ENCODE measurements at regions not wholly inside any gene's neighbourhood (a gene's known extent, or its start where the extent isn't known, plus 50 kb on each side); places are given as distances from the start of the nearest gene placed in this dataset.

DNA sequence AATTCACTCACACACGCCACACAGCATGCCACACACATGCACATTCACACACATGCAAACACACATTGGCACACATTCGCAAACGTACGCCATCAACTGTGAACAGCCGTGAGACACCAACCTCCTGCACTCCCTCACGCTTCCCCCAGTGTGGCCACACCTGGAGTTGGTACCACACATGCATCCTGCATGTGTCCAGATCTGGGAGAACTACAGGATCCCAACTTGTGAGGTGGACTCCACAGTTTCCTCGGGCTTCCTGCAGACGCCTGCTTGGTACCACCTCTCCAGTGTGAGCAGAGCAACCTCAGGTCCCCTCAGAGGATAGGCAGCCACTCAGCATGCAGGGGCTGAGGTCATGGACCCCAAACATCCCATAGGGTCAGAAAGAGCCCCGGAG, 239.0 kb downstream of the EIPR1 start:
- H3K27ac ChIP-seq (ENCODE audit: low read depth, low read length), result no peak overlapping the region
- H2AFZ ChIP-seq (ENCODE audit: low read length, unreplicated experiment), result no peak overlapping the region
- H3K79me2 ChIP-seq (ENCODE audit: control insufficient read depth, insufficient read depth, low read length, unreplicated experiment), result no peaks in the 10 kb centered on the region
- H3K36me3 ChIP-seq (ENCODE audit: insufficient read depth, low read length), result no peaks in the 10 kb centered on the region
- H3K27me3 ChIP-seq (ENCODE audit: insufficient read depth, low read length), result no peaks in the 10 kb centered on the region
- no peaks in the 10 kb centered on the region for H3K4me1 ChIP-seq (ENCODE audit: control insufficient read depth, insufficient read depth, low read length, unreplicated experiment)
- no peak overlapping the region for H3K4me3 ChIP-seq (ENCODE audit: low read depth, low read length)

DNA sequence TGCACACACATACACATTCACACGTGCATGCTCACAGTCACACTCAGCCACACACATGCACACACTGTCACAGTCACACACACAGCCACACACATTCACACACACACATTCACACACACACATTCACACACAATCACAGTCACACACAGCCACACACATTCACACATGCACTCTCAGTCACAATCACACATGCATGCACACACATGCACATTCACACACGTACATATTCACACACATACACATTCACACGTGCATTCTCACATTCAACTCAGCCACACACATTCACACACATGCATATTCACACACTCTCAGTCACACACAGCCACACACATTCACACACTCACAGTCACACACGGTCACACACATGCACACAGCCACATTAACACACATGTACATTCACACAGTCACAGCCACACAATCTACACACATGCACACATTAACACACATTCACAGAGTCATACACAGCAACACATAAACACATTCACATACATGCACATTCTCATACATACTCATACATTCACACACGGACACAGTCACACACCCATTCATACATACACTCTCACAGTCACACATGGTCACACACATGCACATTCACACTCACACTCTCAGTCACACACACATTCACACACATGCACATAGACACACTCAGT, 239.8 kb downstream of the EIPR1 start:
- Histone ChIP-seq H3K79me2 (ENCODE audit: control insufficient read depth, insufficient read depth, low read length, unreplicated experiment) (no peaks in the 10 kb centered on the region), H3K4me3 (ENCODE audit: low read depth, low read length) (no peak overlapping the region), H3K27ac (ENCODE audit: low read depth, low read length) (no peak overlapping the region), H3K27me3 (ENCODE audit: insufficient read depth, low read length) (no peaks in the 10 kb centered on the region), H3K36me3 (ENCODE audit: insufficient read depth, low read length) (no peaks in the 10 kb centered on the region), H2AFZ (ENCODE audit: low read length, unreplicated experiment) (no peak overlapping the region), H3K4me1 (ENCODE audit: control insufficient read depth, insufficient read depth, low read length, unreplicated experiment) (no peaks in the 10 kb centered on the region)

DNA sequence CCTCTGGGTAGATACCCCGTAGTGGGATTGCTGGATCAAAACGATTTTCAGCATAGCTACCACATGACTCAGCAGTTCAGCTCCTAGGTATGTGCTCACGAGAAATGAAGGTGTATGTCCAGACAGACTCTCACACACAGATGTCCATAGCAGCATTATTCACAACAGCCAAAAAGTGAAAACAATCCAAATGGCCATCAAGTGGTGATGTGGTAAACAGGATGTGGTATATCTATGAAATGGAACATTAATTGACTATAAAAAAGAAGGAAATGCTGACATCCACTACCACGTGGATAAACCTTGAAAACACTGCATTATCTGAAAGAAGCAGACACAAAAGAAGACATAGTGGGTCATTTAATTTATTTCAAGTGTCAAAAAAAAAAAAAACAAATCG, 241.9 kb downstream of the EIPR1 start:
- H3K27ac ChIP-seq (ENCODE audit: low read depth, low read length), result no peak overlapping the region
- H3K27me3 ChIP-seq (ENCODE audit: insufficient read depth, low read length), result no peaks in the 10 kb centered on the region
- no peaks in the 10 kb centered on the region for H3K36me3 ChIP-seq (ENCODE audit: insufficient read depth, low read length)
- no peaks in the 10 kb centered on the region for H3K79me2 ChIP-seq (ENCODE audit: control insufficient read depth, insufficient read depth, low read length, unreplicated experiment)
- no peaks in the 10 kb centered on the region for H3K4me1 ChIP-seq (ENCODE audit: control insufficient read depth, insufficient read depth, low read length, unreplicated experiment)
- no peak overlapping the region for H3K4me3 ChIP-seq (ENCODE audit: low read depth, low read length)
- no peak overlapping the region for H2AFZ ChIP-seq (ENCODE audit: low read length, unreplicated experiment)

DNA sequence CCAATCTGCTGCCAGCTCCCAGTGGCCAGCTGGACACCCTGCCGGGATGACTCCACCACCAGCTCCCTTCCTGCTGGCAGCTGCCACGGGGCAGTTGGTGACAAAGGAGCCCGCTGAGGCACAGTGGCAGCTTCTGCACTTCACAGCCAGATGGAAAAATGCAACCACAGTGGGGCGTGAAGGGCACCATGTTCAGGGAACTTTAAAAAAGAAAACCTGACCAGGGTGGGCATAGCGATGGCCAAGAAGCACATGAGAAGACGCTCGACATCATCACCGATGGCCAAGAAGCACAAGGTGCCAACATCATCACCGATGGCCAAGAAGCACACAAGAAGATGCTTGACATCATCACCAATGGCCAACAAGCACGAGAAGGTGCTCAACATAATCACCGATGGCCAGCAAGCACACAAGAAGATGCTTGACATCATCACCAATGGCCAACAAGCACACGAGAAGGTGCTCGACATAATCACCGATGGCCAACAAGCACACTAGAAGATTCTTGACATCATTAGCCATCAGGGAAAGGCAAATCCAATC, 243.5 kb downstream of the EIPR1 start:
- Histone ChIP-seq H3K27me3 (ENCODE audit: insufficient read depth, low read length) (peaks cover 2% of the 10 kb centered on the region; the same call in 1 of the 2 replicates), H3K79me2 (ENCODE audit: control insufficient read depth, insufficient read depth, low read length, unreplicated experiment) (no peaks in the 10 kb centered on the region), H2AFZ (ENCODE audit: low read length, unreplicated experiment) (no peak overlapping the region), H3K4me1 (ENCODE audit: control insufficient read depth, insufficient read depth, low read length, unreplicated experiment) (no peaks in the 10 kb centered on the region), H3K27ac (ENCODE audit: low read depth, low read length) (no peak overlapping the region), H3K4me3 (ENCODE audit: low read depth, low read length) (no peak overlapping the region), H3K36me3 (ENCODE audit: insufficient read depth, low read length) (no peaks in the 10 kb centered on the region)

DNA sequence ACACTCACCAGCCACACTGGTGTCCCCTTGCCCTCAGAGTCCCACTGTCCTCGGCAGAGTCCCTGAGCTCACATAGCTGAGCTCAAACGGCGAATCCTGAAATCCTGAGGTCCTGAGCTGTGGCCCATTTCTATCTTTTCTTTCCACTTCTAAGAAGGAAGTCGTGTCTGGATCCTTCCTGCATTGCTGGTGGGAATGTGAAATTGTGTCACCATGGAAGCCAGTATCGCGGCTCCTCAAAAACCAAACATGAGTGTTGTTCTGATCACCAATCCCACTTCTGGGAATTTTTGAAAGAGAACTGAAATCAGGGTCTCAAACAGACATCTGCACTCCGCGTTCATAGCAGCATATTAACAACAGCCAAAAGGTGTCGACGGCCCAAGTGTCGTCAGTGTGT, 244.7 kb downstream of the EIPR1 start:
- H3K4me3 ChIP-seq (ENCODE audit: low read depth, low read length), result no peak overlapping the region
- peaks cover 2% of the 10 kb centered on the region; the same call in 1 of the 2 replicates for H3K27me3 ChIP-seq (ENCODE audit: insufficient read depth, low read length)
- no peaks in the 10 kb centered on the region for H3K4me1 ChIP-seq (ENCODE audit: control insufficient read depth, insufficient read depth, low read length, unreplicated experiment)
- H3K36me3 ChIP-seq (ENCODE audit: insufficient read depth, low read length), result no peaks in the 10 kb centered on the region
- H3K79me2 ChIP-seq (ENCODE audit: control insufficient read depth, insufficient read depth, low read length, unreplicated experiment), result no peaks in the 10 kb centered on the region
- H3K27ac ChIP-seq (ENCODE audit: low read depth, low read length), result no peak overlapping the region
- no peak overlapping the region for H2AFZ ChIP-seq (ENCODE audit: low read length, unreplicated experiment)

DNA sequence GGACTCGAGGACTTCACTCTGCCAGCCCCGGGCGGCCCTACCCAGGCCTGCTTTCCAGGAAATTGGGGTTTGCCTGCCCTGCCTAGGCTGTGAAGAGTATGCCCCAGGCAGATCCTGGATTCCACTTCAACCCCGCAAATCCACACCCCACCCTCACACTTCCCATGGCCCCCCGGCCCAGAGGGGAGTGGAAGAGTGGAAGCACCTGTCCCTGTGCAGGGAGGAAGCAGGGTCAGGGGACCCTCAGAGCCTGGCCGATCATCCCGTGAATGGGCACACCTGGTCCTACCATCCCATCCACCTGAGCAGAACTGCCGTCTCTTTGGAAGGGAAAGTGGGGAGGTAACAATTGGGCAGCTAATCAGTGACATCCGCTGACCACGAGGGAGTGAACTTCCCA, 245.2 kb downstream of the EIPR1 start:
- H3K27me3 ChIP-seq (ENCODE audit: insufficient read depth, low read length), result peaks cover 2% of the 10 kb centered on the region; the same call in 1 of the 2 replicates
- no peaks in the 10 kb centered on the region for H3K36me3 ChIP-seq (ENCODE audit: insufficient read depth, low read length)
- no peak overlapping the region for H2AFZ ChIP-seq (ENCODE audit: low read length, unreplicated experiment)
- H3K4me1 ChIP-seq (ENCODE audit: control insufficient read depth, insufficient read depth, low read length, unreplicated experiment), result no peaks in the 10 kb centered on the region
- no peak overlapping the region for H3K27ac ChIP-seq (ENCODE audit: low read depth, low read length)
- H3K79me2 ChIP-seq (ENCODE audit: control insufficient read depth, insufficient read depth, low read length, unreplicated experiment), result no peaks in the 10 kb centered on the region
- H3K4me3 ChIP-seq (ENCODE audit: low read depth, low read length), result no peak overlapping the region

GRCh38 chr2:3131636-3132326, 245.8 kb downstream of the EIPR1 start:
- Histone ChIP-seq H3K36me3 (ENCODE audit: insufficient read depth, low read length) (no peaks in the 10 kb centered on the region), H3K4me3 (ENCODE audit: low read depth, low read length) (no peak overlapping the region), H2AFZ (ENCODE audit: low read length, unreplicated experiment) (no peak overlapping the region), H3K27me3 (ENCODE audit: insufficient read depth, low read length) (peaks cover 2% of the 10 kb centered on the region; the same call in 1 of the 2 replicates), H3K4me1 (ENCODE audit: control insufficient read depth, insufficient read depth, low read length, unreplicated experiment) (no peaks in the 10 kb centered on the region), H3K79me2 (ENCODE audit: control insufficient read depth, insufficient read depth, low read length, unreplicated experiment) (no peaks in the 10 kb centered on the region), H3K27ac (ENCODE audit: low read depth, low read length) (no peak overlapping the region)

- H3K79me2 ChIP-seq (ENCODE audit: control insufficient read depth, insufficient read depth, low read length, unreplicated experiment), result no peaks in the 10 kb centered on the region
- H3K4me1 ChIP-seq (ENCODE audit: control insufficient read depth, insufficient read depth, low read length, unreplicated experiment), result no peaks in the 10 kb centered on the region
- no peak overlapping the region for H3K27ac ChIP-seq (ENCODE audit: low read depth, low read length)
These were observed 246.6 kb downstream of the EIPR1 start for GRCh38 chr2:3130889-3131635.

GRCh38 chr2:3130444-3130843, 247.2 kb downstream of the EIPR1 start:
- Histone ChIP-seq H3K27me3 (ENCODE audit: insufficient read depth, low read length) (peaks cover 2% of the 10 kb centered on the region; the same call in 1 of the 2 replicates), H3K27ac (ENCODE audit: low read depth, low read length) (no peak overlapping the region), H3K4me3 (ENCODE audit: low read depth, low read length) (no peak overlapping the region), H3K36me3 (ENCODE audit: insufficient read depth, low read length) (no peaks in the 10 kb centered on the region), H3K4me1 (ENCODE audit: control insufficient read depth, insufficient read depth, low read length, unreplicated experiment) (no peaks in the 10 kb centered on the region), H3K79me2 (ENCODE audit: control insufficient read depth, insufficient read depth, low read length, unreplicated experiment) (no peaks in the 10 kb centered on the region), H2AFZ (ENCODE audit: low read length, unreplicated experiment) (no peak overlapping the region)

More at GRCh38 chr2:3130889-3131635, 246.6 kb downstream of the EIPR1 start:
- Histone ChIP-seq H3K4me3 (ENCODE audit: low read depth, low read length) (no peak overlapping the region), H3K36me3 (ENCODE audit: insufficient read depth, low read length) (no peaks in the 10 kb centered on the region), H2AFZ (ENCODE audit: low read length, unreplicated experiment) (no peak overlapping the region), H3K27me3 (ENCODE audit: insufficient read depth, low read length) (peaks cover 2% of the 10 kb centered on the region; the same call in 1 of the 2 replicates)

GRCh38 chr2:3129867-3130266, 247.8 kb downstream of the EIPR1 start:
- H3K27me3 ChIP-seq (ENCODE audit: insufficient read depth, low read length), result peaks cover 2% of the 10 kb centered on the region; the same call in 1 of the 2 replicates
- H3K79me2 ChIP-seq (ENCODE audit: control insufficient read depth, insufficient read depth, low read length, unreplicated experiment), result no peaks in the 10 kb centered on the region
- H2AFZ ChIP-seq (ENCODE audit: low read length, unreplicated experiment), result no peak overlapping the region
- H3K4me1 ChIP-seq (ENCODE audit: control insufficient read depth, insufficient read depth, low read length, unreplicated experiment), result no peaks in the 10 kb centered on the region
- H3K36me3 ChIP-seq (ENCODE audit: insufficient read depth, low read length), result no peaks in the 10 kb centered on the region
- H3K4me3 ChIP-seq (ENCODE audit: low read depth, low read length), result no peak overlapping the region
- H3K27ac ChIP-seq (ENCODE audit: low read depth, low read length), result no peak overlapping the region
